Mucosa of descending colon (tissue), 3 donors: ENCODE measurements at regions not wholly inside any gene's neighbourhood (a gene's known extent, or its start where the extent isn't known, plus 50 kb on each side); places are given as distances from the start of the nearest gene placed in this dataset.
A peak's percentile ranks its signal among the peaks of the same experiment; 100 is the strongest.

ENCODE experiments used
- ATAC-seq: fragments of 200-7000 bp; cut with Tn5 transposase; one replicate; pipeline ENCODE4 v1.9.1; 2020; ENCODE audit warnings: mild to moderate bottlenecking, moderate library complexity
- DNase-seq, 3 donors: peaks; one replicate each; pipeline ENCODE4 v3.0.0-alpha.2; 2020
- H3K36me3 ChIP-seq: fragments of 200-600 bp; one replicate; pipeline ENCODE4 v1.8.0; 2021; ENCODE audit warnings: low read depth, mild to moderate bottlenecking
- H3K4me1 ChIP-seq: fragments of 200-600 bp; one replicate; pipeline ENCODE4 v1.8.0; 2021; ENCODE audit warnings: low read depth, mild to moderate bottlenecking
- H3K4me3 ChIP-seq: fragments of 200-600 bp; one replicate; pipeline ENCODE4 v1.8.0; 2021; ENCODE audit warnings: mild to moderate bottlenecking
- H3K9me3 ChIP-seq: fragments of 200-600 bp; one replicate; pipeline ENCODE4 v1.8.0; 2021; ENCODE audit warnings: mild to moderate bottlenecking
- CTCF ChIP-seq: fragments of 200-600 bp; IDR thresholded peaks from one replicate; pipeline ENCODE4 v1.8.0; 2022; ENCODE audit warnings: antibody characterized with exemption, mild to moderate bottlenecking
- intact Hi-C, 2 donors: fragments of 100-400 bp; cut with DNase I in 1 of 2; cut with micrococcal nuclease in 1 of 2; formaldehyde crosslinking; loops; one replicate each; pipeline versions ENCODE4 v1.11.0 to v1.11.1; 2022; cut with DNase I, micrococcal nuclease
- donor health status: DM: no; HTN: no; CAD: no; lungs with moderate emphysema.
- donor health status: DM: no; HTN: no; CAD: no.
- donor health status: DM: no; HTN: yes; CAD: no.

- H3K36me3 ChIP-seq: no peaks in the 10 kb centered on the region
- no peak for TF ChIP-seq CTCF
- DNase-seq (no peak), ATAC-seq (no peak)
- intact Hi-C loops: no loop called here
- H3K4me3 ChIP-seq: no peak overlapping the region
- no peaks in the 10 kb centered on the region for H3K4me1 ChIP-seq
- H3K9me3 ChIP-seq: no peaks in the 10 kb centered on the region
Observed at GRCh38 chr4:22986881-22987280, 294.1 kb downstream of the GBA3 start.

GRCh38 chr4:22986262-22986661 is 293.5 kb downstream of the GBA3 start:
- Histone ChIP-seq H3K4me3 (no peak overlapping the region), H3K36me3 (no peaks in the 10 kb centered on the region), H3K9me3 (no peaks in the 10 kb centered on the region), H3K4me1 (no peaks in the 10 kb centered on the region)
- intact Hi-C loops: no loop called here
- TF ChIP-seq CTCF: no peak
- no peak for DNase-seq
- ATAC-seq: no peak

- no peak overlapping the region for H3K4me3 ChIP-seq
- H3K4me1 ChIP-seq: no peaks in the 10 kb centered on the region
- no peak for TF ChIP-seq CTCF
- intact Hi-C loops: no loop called here
- DNase-seq (no peak), ATAC-seq (no peak)
- no peaks in the 10 kb centered on the region for H3K9me3 ChIP-seq
- H3K36me3 ChIP-seq: no peaks in the 10 kb centered on the region
Observed at GRCh38 chr4:22984390-22984789, 291.7 kb downstream of the GBA3 start.

GRCh38 chr4:22978656-22979055 is 285.9 kb downstream of the GBA3 start:
- Histone ChIP-seq H3K36me3 (no peaks in the 10 kb centered on the region), H3K4me1 (no peaks in the 10 kb centered on the region), H3K9me3 (peaks cover 6% of the 10 kb centered on the region), H3K4me3 (no peak overlapping the region)
- no peak for ATAC-seq
- TF ChIP-seq CTCF: no peak
- intact Hi-C loops: no loop called here
- DNase-seq: no peak

GRCh38 chr4:22970665-22971064 is 277.9 kb downstream of the GBA3 start:
- Histone ChIP-seq H3K4me1 (peaks cover 6% of the 10 kb centered on the region), H3K36me3 (no peaks in the 10 kb centered on the region), H3K9me3 (peaks cover 6% of the 10 kb centered on the region), H3K4me3 (no peak overlapping the region)
- no peak for ATAC-seq
- TF ChIP-seq CTCF: no peak
- DNase-seq: no peak
- intact Hi-C loops: no loop called here

- DNase-seq (peak in 1 of 3 donors; percentile 23), ATAC-seq (peak; percentile 99)
- H3K9me3 ChIP-seq: peaks cover 4% of the 10 kb centered on the region
- no peak for TF ChIP-seq CTCF
- peaks cover 6% of the 10 kb centered on the region for H3K4me1 ChIP-seq
- no peaks in the 10 kb centered on the region for H3K36me3 ChIP-seq
- intact Hi-C loops: no loop called here
- no peak overlapping the region for H3K4me3 ChIP-seq
Observed at GRCh38 chr4:22969287-22969896, 276.7 kb downstream of the GBA3 start.
